ENCODE measurements at regions not wholly inside any gene's neighbourhood (a gene's known extent, or its start where the extent isn't known, plus 50 kb on each side); places are given as distances from the start of the nearest gene placed in this dataset.

DNA sequence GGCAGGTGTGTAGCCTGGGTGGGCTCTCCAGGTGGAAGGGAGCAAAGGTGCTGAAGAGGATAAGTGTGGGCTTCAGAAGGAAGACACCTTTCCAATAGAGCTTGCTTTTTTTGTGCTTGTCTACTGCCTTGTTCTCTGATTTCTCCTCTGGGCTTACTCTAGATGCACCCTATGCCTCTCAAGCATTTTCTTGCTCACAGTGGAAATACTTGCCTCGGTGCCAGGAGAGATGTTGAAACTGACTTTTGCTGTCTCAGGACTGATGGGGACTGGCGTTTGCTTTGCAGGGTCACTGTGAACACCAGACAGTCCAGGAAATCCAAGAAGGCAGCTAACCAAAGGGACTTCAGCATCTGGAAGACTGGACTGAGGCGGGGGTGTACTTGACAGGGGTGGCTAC lies 187.9 kb downstream of the SNX10 start:
- H3K36me3 ChIP-seq, result no peaks in the 10 kb centered on the region
- H3K27ac ChIP-seq, result no peak overlapping the region
- 68 to 84% methylated on average over 2 to 3 of the region's 3 CpGs for WGBS, 2 donors
- intact Hi-C loops (cut with DNase I), result no loop called here
- no peak overlapping the region for H3K4me3 ChIP-seq
- H3K27me3 ChIP-seq, result peaks cover 0 to 6% (median 0%) of the 10 kb centered on the region in 4 donors
- H3K4me1 ChIP-seq, result no peaks in the 10 kb centered on the region
- TF ChIP-seq CTCF (IDR thresholded peaks at IDR 0.05) (no peak), POLR2A (IDR thresholded peaks at IDR 0.05) (no peak)
- H3K9me3 ChIP-seq, result no peaks in the 10 kb centered on the region
- no peak for DNase-seq

GRCh38 chr7:26480156-26480555 lies 188.5 kb downstream of the SNX10 start:
- Histone ChIP-seq H3K27me3 (peaks cover 0 to 6% (median 0%) of the 10 kb centered on the region in 4 donors), H3K36me3 (no peaks in the 10 kb centered on the region), H3K4me1 (no peaks in the 10 kb centered on the region), H3K9me3 (no peaks in the 10 kb centered on the region), H3K27ac (no peak overlapping the region), H3K4me3 (no peak overlapping the region)
- TF ChIP-seq POLR2A (IDR thresholded peaks at IDR 0.05) (no peak), CTCF (IDR thresholded peaks at IDR 0.05) (no peak)
- DNase-seq, result no peak
- intact Hi-C loops (cut with DNase I), result no loop called here
- 68 to 83% methylated on average over 9 of the region's 9 CpGs for WGBS, 2 donors

DNA sequence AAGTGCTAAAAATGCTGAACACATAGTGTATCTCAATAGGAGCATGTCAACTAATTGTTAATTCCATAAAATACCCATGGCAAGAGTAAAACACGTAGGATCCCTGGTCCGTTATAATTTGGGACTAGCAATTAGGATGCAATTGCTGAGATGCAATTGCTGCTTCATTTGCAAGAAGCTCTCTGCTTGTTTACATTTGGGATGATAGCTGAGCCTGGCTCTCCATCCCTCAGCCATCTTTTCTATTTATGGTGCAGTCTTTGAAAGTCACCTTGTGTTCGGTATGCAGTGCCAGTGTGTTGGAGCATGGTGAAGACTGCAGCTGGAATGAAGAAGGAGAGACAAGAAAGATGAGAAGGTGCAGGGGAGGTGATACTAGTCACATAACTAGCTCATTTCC lies 191.3 kb downstream of the SNX10 start:
- Histone ChIP-seq H3K27ac (no peak overlapping the region), H3K4me3 (no peak overlapping the region), H3K4me1 (no peaks in the 10 kb centered on the region), H3K9me3 (no peaks in the 10 kb centered on the region), H3K36me3 (no peaks in the 10 kb centered on the region), H3K27me3 (peaks cover 0 to 21% (median 0%) of the 10 kb centered on the region in 4 donors)
- 84 to 86% methylated on average over 3 of the region's 3 CpGs for WGBS, 2 donors
- no peak for DNase-seq
- intact Hi-C loops (cut with DNase I), result no loop called here
- no peak for TF ChIP-seq CTCF (IDR thresholded peaks at IDR 0.05)
- no peak for TF ChIP-seq POLR2A (IDR thresholded peaks at IDR 0.05)

GRCh38 chr7:26483843-26484242 lies 192.2 kb downstream of the SNX10 start:
- intact Hi-C loops (cut with DNase I), result no loop called here

DNA sequence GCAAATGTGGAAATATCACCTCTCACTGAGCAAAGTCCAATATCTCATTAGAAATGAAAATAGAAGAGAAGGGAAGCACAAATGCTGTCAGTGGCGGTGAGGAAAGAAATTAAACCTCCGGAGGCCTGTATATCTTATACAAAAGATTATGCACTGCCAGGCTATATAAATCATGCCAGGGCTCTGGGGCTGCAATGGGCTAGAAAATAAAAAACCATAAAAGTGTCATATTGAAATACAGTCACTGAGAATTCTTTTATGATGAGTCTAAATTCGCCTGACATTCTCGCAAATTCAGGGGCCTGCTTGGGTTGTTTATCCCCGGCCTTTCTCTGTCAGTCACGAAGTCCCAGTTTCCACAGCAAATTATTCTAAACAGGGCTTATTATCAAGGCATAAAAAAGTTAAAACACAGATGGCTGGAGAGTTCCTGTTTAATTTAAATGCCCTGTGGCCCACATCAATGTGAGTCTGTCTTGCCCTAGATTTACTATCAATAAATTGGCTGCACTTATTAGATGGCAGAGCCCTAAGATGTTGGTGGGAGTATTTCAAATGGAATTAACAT lies 193.8 kb downstream of the SNX10 start:
- DNase-seq, result no peak

More at GRCh38 chr7:26483843-26484242, 192.2 kb downstream of the SNX10 start:
- Histone ChIP-seq H3K27ac (no peak overlapping the region), H3K27me3 (peaks cover 0 to 21% (median 0%) of the 10 kb centered on the region in 4 donors), H3K4me1 (no peaks in the 10 kb centered on the region), H3K9me3 (no peaks in the 10 kb centered on the region), H3K4me3 (no peak overlapping the region), H3K36me3 (no peaks in the 10 kb centered on the region)
- WGBS, 2 donors, result 81 to 90% methylated on average over 3 to 5 of the region's 5 CpGs
- DNase-seq, result no peak
- TF ChIP-seq POLR2A (IDR thresholded peaks at IDR 0.05) (no peak), CTCF (IDR thresholded peaks at IDR 0.05) (no peak)

More for the DNA sequence above, 193.8 kb downstream of the SNX10 start:
- Histone ChIP-seq H3K27ac (no peak overlapping the region), H3K36me3 (no peaks in the 10 kb centered on the region), H3K9me3 (no peaks in the 10 kb centered on the region), H3K4me3 (no peak overlapping the region), H3K27me3 (peaks cover 0 to 15% (median 0%) of the 10 kb centered on the region in 4 donors), H3K4me1 (peaks cover 0 to 9% (median 2%) of the 10 kb centered on the region in 3 donors)
- no peak for TF ChIP-seq CTCF (IDR thresholded peaks at IDR 0.05)
- no peak for TF ChIP-seq POLR2A (IDR thresholded peaks at IDR 0.05)
- intact Hi-C loops (cut with DNase I), result no loop called here
- WGBS, 2 donors, result 89 to 92% methylated on average over 6 of the region's 6 CpGs

All from esophagus squamous epithelium (tissue), 5 donors.